T-cell (primary cell): ENCODE measurements at regions not wholly inside any gene's neighbourhood (a gene's known extent, or its start where the extent isn't known, plus 50 kb on each side); places are given as distances from the start of the nearest gene placed in this dataset.
"Not testable (repeated sequence)": the region's sequence is repeated elsewhere in the genome, so short reads cannot be mapped to it uniquely, and the experiment has no call there.

Experiments
- ATAC-seq, 4 experiments: fragments of 200-7000 bp in 3 of 4; fragments of 150-1000 bp in 1 of 4; cut with Tn5 transposase; replicated peaks in 1 of 4; 1 replicate in 3 of 4; 2 replicates in 1 of 4; pipeline ENCODE4 v1.10.0; 2021; ENCODE audit warnings: moderate library complexity in 3 of 4, mild to moderate bottlenecking in 2 of 4, moderate number of reproducible peaks in 1 of 4
- CTCF ChIA-PET, 2 donors: fragments of 300-600 bp; sonication (Branson Sonifier 250); formaldehyde crosslinking; loops; one replicate each; lab custom pipeline; 2022; ENCODE audit warnings: antibody characterized with exemption in 2 of 2; lab: Charles Lee
- POLR2A ChIA-PET, 2 donors: fragments of 300-600 bp; sonication (Branson Sonifier 250); formaldehyde crosslinking; loops; one replicate each; lab custom pipeline; 2022; ENCODE audit warnings: antibody characterized with exemption in 2 of 2; lab: Charles Lee
- DNase-seq, 35 experiments: peaks; one replicate each; pipeline versions ENCODE4 v3.0.0 to v3.0.0-alpha.2; 2013 to 2023
- H3K27ac ChIP-seq: one replicate; pipeline ENCODE4 v1.5.1; 2013; ENCODE audit warnings: low read length
- H3K27me3 ChIP-seq, 2 experiments: replicated peaks in 1 of 2; 1 replicate in 1 of 2; 2 replicates in 1 of 2; pipeline versions ENCODE4 v1.6.1 to v1.7.0; 2013; ENCODE audit warnings: low read length in 1 of 2, mixed read lengths in 1 of 2; ENCODE audit not compliant: control insufficient read depth in 2 of 2, insufficient read depth in 2 of 2; ENCODE audit errors: extremely low read depth in 1 of 2
- H3K36me3 ChIP-seq, 2 donors: 1 replicate in 1 of 2; 2 replicates in 1 of 2; pipeline versions ENCODE4 v1.6.1 to v1.7.0; 2013; ENCODE audit warnings: low read length in 1 of 2; ENCODE audit not compliant: control insufficient read depth in 2 of 2, insufficient read depth in 1 of 2; ENCODE audit errors: extremely low read depth in 1 of 2
- H3K4me1 ChIP-seq, 2 experiments: 1 replicate in 1 of 2; 2 replicates in 1 of 2; pipeline versions ENCODE4 v1.6.1 to v1.7.0; 2013; ENCODE audit warnings: low read length in 2 of 2, mixed read lengths in 1 of 2; ENCODE audit not compliant: insufficient read depth in 2 of 2, control insufficient read depth in 1 of 2; ENCODE audit errors: extremely low read depth in 1 of 2
- H3K4me3 ChIP-seq, 2 donors: 1 replicate in 1 of 2; 2 replicates in 1 of 2; pipeline versions ENCODE4 v1.5.1 to v1.7.0; 2013; ENCODE audit warnings: mild to moderate bottlenecking in 2 of 2, low read length in 1 of 2, moderate library complexity in 1 of 2; ENCODE audit not compliant: control insufficient read depth in 1 of 2; ENCODE audit errors: extremely low read depth in 1 of 2
- H3K9me3 ChIP-seq: 2 replicates; pipeline ENCODE4 v1.7.0; 2013
- H3K27ac Mint-ChIP-seq, 2 donors: one replicate each; pipeline ENCODE4 v1.8.0; 2020 to 2021; ENCODE audit warnings: mild to moderate bottlenecking in 2 of 2, mixed read lengths in 2 of 2
- H3K27me3 Mint-ChIP-seq, 2 donors: one replicate each; pipeline ENCODE4 v1.8.0; 2021 to 2022; ENCODE audit warnings: mixed read lengths in 2 of 2
- H3K36me3 Mint-ChIP-seq: one replicate; pipeline ENCODE4 v1.8.0; 2021; ENCODE audit warnings: mixed read lengths
- H3K4me1 Mint-ChIP-seq, 3 donors: one replicate each; pipeline ENCODE4 v1.8.0; 2020 to 2022; ENCODE audit warnings: mixed read lengths in 3 of 3, mild to moderate bottlenecking in 1 of 3
- H3K4me3 Mint-ChIP-seq, 3 donors: one replicate each; pipeline ENCODE4 v1.8.0; 2020 to 2022; ENCODE audit warnings: mild to moderate bottlenecking in 3 of 3, mixed read lengths in 3 of 3, moderate library complexity in 3 of 3
- H3K9me3 Mint-ChIP-seq, 3 donors: one replicate each; pipeline ENCODE4 v1.8.0; 2020 to 2022; ENCODE audit warnings: mixed read lengths in 3 of 3
- WGBS: methylation state at CpG from one replicate; pipeline ENCODE4 v1.1.5; 2013; ENCODE audit warnings: missing lambda C conversion rate; ENCODE audit not compliant: insufficient coverage; 5-methylcytosine and 5-hydroxymethylcytosine counted together

- peaks cover 10 to 21% (median 13%) of the 10 kb centered on the region in 3 donors for H3K4me1 Mint-ChIP-seq
- POLR2A ChIA-PET, ATAC-seq, H3K27ac Mint-ChIP-seq, H3K4me3 Mint-ChIP-seq, H3K27ac ChIP-seq, H3K4me1 ChIP-seq, CTCF ChIA-PET, H3K36me3 ChIP-seq, H3K9me3 ChIP-seq, H3K4me3 ChIP-seq, H3K27me3 Mint-ChIP-seq, H3K36me3 Mint-ChIP-seq, H3K9me3 Mint-ChIP-seq, DNase-seq: not testable (repeated sequence)
- WGBS: 84% methylated on average over 6 of the region's 6 CpGs
- H3K27me3 ChIP-seq: peaks cover 0 to 10% of the 10 kb centered on the region in 2 experiments
Observed at GRCh38 chr2:104979786-104980185, 58.1 kb upstream of the MRPS9 start.

- H3K4me3 ChIP-seq: no peak overlapping the region
- ATAC-seq (no peak), DNase-seq (no peak)
- Mint-ChIP-seq H3K9me3 (peaks cover 0 to 3% (median 0%) of the 10 kb centered on the region in 3 donors), H3K4me3 (no peak overlapping the region), H3K4me1 (peaks cover 2 to 11% (median 4%) of the 10 kb centered on the region in 3 donors), H3K27me3 (peaks cover 11 to 13% of the 10 kb centered on the region in 2 donors), H3K27ac (no peak overlapping the region), H3K36me3 (no peaks in the 10 kb centered on the region)
- H3K27me3 ChIP-seq: peaks cover 0 to 11% of the 10 kb centered on the region in 2 experiments
- 76% methylated on average over 4 of the region's 7 CpGs for WGBS
- POLR2A ChIA-PET: no interaction called here
- H3K27ac ChIP-seq: no peak overlapping the region
- no peaks in the 10 kb centered on the region for H3K36me3 ChIP-seq
- H3K9me3 ChIP-seq: no peaks in the 10 kb centered on the region
- CTCF ChIA-PET: interaction anchor here in 1 of 2 donors (0.6 to 1.0 kb wide), 2 partner anchors 71 to 134 kb away, joined by 3 read pairs; no protein-coding TSS in a partner anchor
- no peaks in the 10 kb centered on the region for H3K4me1 ChIP-seq
Observed at GRCh38 chr2:104982111-104982510, 55.8 kb upstream of the MRPS9 start.
